Stimulated activated CD4-positive, alpha-beta T cell treated with anti-CD3 and anti-CD28 coated beads, TNF-alpha, amount 100 ng/mL, for 4 hours (primary cell): ENCODE measurements at regions not wholly inside any gene's neighbourhood (a gene's known extent, or its start where the extent isn't known, plus 50 kb on each side); places are given as distances from the start of the nearest gene placed in this dataset.

Experiments
- DNase-seq, 3 experiments: peaks; one replicate each; pipeline ENCODE4 v3.0.0-alpha.2; 2020; ENCODE audit warnings: low read depth in 3 of 3

DNA sequence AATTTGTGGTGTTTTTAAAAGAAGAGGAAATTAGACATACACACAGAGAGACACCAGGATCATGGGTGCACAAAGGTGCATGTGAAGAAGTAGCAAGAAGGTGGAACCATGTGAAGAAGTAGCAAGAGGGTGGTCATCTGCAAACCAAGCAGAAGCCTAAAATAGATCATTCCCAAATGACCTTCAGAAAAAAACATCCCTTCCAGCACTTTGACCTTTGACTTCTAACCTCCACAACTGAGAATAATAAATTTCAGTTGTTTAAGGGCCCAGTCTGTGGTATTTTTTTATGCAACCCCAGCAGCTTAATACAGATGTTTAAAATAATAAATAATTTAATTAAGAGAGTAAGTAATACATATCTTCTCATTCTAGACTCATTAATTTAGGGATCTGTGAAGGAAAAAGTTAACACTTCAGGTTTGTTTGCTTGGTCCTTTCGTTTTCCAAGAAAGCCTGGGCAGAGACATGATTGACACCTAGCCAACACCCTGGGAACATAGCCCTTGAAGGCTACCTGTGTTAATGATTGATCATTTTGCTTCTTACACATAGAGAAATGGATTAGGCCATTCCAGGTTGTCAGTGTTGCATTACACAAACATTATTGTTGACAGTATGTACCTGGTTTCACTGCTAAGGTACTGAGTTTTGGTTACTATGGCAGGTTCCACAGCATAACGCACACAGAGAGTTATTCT is 1331.2 kb upstream of the GBE1 start:
- DNase-seq = no peak

DNA sequence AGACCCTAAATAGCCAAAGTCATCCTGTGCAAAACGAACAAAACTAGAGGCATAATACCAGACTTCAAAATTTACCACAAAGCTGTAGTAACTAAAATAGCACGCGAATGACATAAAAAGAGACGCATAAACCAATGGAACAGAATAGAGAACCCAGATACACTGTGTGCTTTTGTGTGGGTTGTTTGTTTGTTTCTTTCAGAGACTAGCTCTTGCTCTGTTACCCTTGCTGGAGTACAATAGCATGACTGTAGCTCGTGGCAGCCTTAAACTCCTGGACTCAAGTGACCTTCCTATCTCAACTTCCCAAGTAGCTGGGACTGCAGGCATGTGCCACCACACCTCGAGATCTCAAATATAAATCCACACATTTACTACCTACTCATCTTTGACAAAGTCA is 1314.6 kb upstream of the GBE1 start:
- DNase-seq = no peak

DNA sequence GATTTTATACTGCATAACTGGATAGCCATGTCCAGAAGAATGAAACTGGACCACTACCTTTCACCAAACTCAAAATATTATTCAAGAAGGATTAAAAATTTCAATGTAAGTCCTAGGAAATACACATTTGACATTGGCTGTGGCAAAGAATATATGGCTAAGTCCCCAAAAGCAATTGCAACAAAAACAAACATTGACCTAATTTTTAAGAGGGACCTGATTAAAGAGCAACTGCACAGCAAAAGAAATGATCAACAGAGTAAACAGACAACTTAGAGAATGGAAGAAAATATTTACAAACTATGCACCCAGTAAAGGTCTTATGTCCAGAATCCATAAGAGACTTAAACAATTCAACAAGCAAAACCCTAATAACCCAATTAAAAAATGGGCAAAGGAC is 1313.0 kb upstream of the GBE1 start:
- no peak for DNase-seq

- no peak for DNase-seq
These were observed 1304.5 kb upstream of the GBE1 start for GRCh38 chr3:83065851-83066460.

GRCh38 chr3:83063446-83063845 is 1302.0 kb upstream of the GBE1 start:
- no peak for DNase-seq

- DNase-seq = no peak
These were observed 1287.1 kb upstream of the GBE1 start for GRCh38 chr3:83048556-83048955.

GRCh38 chr3:83039422-83039821 is 1278.0 kb upstream of the GBE1 start:
- DNase-seq = no peak

DNA sequence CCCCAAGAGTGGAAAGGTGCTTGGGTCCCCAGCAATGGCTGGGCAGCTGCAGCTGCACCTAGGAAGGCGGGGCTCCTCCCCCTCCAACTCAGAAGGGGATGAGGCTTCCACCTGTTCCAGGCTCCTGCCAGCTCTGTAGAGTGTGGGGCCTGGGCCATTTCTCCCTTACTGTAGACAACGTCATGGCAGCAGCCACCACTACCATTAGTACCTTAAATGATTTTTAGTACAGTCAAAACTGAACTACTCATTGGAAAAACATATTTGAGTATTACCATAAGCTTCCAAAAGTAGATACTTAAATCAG is 1274.2 kb upstream of the GBE1 start:
- no peak for DNase-seq

- DNase-seq = no peak
These were observed 1273.6 kb upstream of the GBE1 start for GRCh38 chr3:83034806-83035703.

DNA sequence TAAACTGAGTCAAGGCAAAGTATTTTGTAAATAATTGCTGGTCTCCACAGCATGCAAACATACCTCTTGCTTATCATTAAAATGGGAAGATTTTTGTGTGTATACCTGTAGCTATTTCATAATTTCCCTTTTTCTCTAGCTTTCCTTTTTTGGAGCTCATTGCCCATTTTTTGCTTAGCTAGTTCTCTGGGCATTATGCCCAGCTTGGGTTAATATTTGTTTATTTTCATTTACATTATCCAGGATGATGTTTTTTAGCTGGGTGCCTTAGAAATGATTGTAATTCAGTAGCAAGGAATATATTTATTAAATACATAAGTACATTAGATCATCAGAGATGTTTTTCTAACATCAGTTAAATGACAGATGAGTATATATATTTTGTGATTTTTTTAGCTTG is 1271.7 kb upstream of the GBE1 start:
- DNase-seq = no peak

- DNase-seq = no peak
These were observed 1261.6 kb upstream of the GBE1 start for GRCh38 chr3:83023086-83023485.

- no peak for DNase-seq
These were observed 1250.0 kb upstream of the GBE1 start for GRCh38 chr3:83011481-83011880.

- no peak for DNase-seq
These were observed 1242.5 kb upstream of the GBE1 start for GRCh38 chr3:83003917-83004316.

GRCh38 chr3:83002869-83003445 is 1241.5 kb upstream of the GBE1 start:
- no peak for DNase-seq

- DNase-seq = no peak
These were observed 1238.3 kb upstream of the GBE1 start for GRCh38 chr3:82999777-83000176.

DNA sequence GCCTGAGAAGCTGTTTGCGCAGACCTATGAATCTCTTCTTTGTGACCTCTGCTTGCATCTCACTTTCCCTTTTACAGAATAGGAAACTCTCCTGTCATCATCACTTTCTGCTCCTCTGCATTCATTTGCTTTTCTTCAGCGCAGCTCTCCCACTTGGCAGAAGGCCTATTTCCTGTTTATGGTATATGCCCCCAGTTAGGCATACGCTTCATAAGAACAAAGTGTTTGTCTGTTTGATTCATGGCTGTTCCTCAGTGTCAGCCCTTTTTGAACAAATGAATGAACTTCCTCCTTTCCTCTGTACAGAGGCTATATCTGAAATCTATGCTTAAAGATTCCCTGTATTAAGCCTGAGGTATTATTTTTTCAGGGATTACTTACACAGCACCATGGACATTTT is 1216.9 kb upstream of the GBE1 start:
- no peak for DNase-seq

DNA sequence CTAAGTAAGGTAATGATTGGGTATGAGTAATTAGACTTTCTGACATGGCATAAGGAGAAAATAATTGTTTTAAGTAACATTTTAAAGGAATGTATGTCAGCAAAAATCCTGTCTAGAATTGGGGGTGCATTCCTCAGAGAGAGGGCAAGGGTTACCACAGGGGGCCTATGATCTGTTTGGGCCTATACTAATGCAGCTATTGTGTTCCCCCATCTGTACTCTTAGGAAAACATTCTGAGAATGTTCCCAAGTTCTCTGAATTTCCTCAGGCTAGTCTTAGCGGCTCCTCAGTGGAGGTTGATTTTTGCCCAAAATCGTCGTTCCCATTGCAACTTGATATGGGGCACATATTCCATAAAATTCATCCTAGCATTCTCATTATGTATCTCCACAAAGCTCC is 1216.4 kb upstream of the GBE1 start:
- DNase-seq = no peak

DNA sequence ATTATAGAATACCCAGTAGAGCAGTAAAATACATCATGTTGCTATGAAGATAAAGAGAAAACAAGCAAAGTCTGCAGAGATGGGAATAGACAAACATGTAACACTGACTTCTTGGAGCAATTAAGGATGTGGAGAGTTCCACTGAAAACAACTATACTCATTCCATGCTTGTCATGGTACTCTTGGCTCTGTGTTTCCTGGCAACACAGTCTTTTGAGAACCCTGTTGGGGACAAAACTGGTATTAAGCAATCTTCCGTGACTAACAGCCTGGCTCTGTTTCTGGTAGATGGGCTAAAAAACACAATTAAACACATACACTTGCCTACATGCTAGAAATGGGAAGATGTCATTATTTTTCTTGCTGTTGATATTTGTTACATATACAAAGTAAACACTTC is 1212.3 kb upstream of the GBE1 start:
- DNase-seq = no peak

DNA sequence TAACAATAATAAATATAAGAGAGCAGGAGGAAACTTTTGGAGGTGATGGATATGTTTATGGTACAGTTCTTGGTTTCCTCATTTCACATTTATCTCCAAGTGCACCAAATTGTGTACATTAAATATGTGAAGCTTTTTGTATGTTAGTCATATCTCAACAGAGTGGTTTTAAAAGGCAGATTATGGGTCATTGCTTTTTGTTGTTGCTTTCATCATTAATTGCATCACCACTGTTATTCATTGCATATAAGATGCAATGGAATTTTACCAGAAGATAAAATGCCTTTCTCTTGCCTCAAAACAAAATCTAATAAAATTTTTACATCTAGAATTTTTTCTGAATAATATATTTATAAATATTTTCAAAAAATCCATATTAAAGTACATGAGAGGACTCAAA is 1198.9 kb upstream of the GBE1 start:
- no peak for DNase-seq

DNA sequence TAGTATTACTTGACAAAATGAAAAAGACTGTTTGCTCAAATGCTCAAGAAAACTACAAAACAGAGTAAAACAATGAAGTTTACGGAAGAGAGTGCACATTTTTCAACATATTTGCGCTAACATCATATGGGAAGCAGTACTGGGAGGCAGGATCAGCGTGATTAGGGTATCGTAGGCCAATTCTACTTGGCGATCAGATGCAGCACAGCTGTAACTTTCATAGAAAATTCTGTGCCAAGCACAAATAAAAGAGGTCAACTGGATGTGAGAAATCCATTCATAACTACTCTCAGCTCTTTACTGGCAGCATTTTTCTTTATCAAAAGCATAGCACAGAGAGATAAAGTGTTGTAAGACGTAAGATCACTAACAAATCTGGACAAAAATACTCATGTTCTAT is 1196.3 kb upstream of the GBE1 start:
- no peak for DNase-seq

- DNase-seq = no peak
These were observed 1195.6 kb upstream of the GBE1 start for GRCh38 chr3:82957079-82957478.

DNA sequence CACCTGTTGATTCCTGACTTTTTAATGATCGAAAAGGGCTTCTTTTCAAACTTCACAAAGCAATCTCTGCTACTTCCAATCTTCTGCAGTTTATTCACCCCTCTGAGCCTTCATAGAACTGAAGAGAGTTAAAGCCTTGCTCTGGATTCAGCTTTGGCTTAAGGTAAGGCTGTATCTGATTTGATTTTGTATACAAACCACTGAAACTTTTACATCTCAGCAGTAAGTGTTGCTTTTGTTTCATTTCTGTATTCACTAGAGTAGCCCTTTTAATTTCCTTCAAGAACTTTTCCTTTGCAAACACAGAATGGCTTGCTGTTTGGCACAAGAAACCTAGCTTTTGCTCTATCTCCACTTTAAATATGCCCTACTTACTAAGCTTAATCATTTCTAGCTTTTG is 1193.0 kb upstream of the GBE1 start:
- DNase-seq = no peak

DNA sequence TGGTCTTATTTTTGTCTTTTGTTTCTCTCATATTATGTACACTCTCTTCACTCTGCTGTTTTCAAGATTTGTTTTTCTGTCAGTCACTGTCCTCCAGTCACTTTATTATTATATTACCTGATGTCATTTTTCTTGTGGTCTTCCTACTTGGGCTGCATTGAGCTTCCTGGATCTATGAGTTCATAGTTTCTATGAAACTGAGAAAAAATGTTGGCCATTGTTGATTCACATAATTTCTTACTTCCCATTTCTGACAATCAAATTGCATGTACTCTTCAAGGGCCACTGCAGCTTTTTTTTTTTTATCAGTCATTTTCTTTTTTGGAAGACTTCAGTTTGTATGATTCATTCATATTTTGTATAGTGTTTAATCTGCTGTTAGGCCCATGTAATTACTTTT is 1180.6 kb upstream of the GBE1 start:
- no peak for DNase-seq
